A673 (cell line): ENCODE measurements at regions not wholly inside any gene's neighbourhood (a gene's known extent, or its start where the extent isn't known, plus 50 kb on each side); places are given as distances from the start of the nearest gene placed in this dataset.

Experiments used
- EZH2 ChIP-seq: fragments of 200-600 bp; sonication (generic); IDR thresholded peaks from 2 replicates; pipeline ENCODE4 v1.6.1; 2017; ENCODE audit warnings: borderline replicate concordance, low read depth, mild to moderate bottlenecking, mixed read lengths, antibody characterized with exemption, low read length; ENCODE audit not compliant: poor library complexity, severe bottlenecking
- TF ChIP-seq, protein P1 (sequence below): fragments of 300-800, 200-600 bp; sonication (generic); conservative IDR thresholded peaks from 2 replicates; pipeline ENCODE4 v1.5.1; 2017; ENCODE audit warnings: low read depth, mild to moderate bottlenecking, antibody characterized with exemption, low read length, moderate library complexity, mixed read lengths

DNA sequence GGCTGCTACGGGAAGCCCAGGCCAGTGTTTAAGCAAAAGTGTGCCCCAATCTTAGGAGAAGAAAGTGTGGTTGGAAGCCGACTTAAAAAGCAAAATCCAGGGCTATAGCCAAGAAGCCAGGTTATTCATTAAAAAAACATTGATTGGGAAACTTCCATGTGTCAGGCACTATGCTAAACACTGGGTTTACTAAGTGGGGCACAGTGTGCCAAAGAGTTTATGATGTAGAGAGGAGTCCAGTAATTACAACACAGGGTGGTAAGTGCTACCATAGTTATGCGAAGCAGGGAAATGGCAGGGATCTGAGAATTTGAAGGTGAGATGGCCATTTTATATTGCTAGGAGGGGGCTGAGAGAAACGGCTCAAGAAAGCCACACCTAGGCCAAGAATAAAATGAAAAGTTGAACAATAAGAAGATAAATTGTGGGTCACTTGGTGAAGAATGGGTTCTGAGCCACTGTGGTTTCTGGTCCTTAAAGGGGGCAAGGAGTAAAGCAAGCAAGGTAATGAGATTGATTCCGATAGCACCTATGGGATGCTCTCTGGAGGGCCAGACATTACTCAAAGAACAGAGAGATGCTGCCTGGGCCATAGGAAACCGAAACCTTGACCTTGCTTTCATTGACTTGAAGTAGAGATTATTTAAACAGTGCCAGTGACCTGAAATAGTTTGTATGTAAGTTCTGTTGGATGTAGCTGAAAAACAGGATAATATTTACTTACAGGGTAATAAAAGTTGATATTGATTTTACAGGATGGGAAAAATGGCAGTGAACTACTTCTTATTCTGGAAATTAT is 177.8 kb downstream of the GIPC2 start:
- TF ChIP-seq, protein P1, sequence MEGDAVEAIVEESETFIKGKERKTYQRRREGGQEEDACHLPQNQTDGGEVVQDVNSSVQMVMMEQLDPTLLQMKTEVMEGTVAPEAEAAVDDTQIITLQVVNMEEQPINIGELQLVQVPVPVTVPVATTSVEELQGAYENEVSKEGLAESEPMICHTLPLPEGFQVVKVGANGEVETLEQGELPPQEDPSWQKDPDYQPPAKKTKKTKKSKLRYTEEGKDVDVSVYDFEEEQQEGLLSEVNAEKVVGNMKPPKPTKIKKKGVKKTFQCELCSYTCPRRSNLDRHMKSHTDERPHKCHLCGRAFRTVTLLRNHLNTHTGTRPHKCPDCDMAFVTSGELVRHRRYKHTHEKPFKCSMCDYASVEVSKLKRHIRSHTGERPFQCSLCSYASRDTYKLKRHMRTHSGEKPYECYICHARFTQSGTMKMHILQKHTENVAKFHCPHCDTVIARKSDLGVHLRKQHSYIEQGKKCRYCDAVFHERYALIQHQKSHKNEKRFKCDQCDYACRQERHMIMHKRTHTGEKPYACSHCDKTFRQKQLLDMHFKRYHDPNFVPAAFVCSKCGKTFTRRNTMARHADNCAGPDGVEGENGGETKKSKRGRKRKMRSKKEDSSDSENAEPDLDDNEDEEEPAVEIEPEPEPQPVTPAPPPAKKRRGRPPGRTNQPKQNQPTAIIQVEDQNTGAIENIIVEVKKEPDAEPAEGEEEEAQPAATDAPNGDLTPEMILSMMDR, result no peak
- TF ChIP-seq EZH2, result no peak
